ENCODE measurements at regions not wholly inside any gene's neighbourhood (a gene's known extent, or its start where the extent isn't known, plus 50 kb on each side); places are given as distances from the start of the nearest gene placed in this dataset.
A peak's percentile ranks its signal among the peaks of the same experiment; 100 is the strongest.

- H3K4me3 ChIP-seq (ENCODE audit: low read depth, low read length): no peak overlapping the region
- DNase-seq (ENCODE audit: low read depth): no peak
- no peak for TF ChIP-seq CTCF (conservative IDR thresholded peaks at IDR 0.05; ENCODE audit: low read depth, low read length)
These were observed 168.1 kb downstream of the FGF1 start for GRCh38 chr5:142517840-142518239.

GRCh38 chr5:142516732-142517131 is 169.2 kb downstream of the FGF1 start:
- no peak for TF ChIP-seq CTCF (conservative IDR thresholded peaks at IDR 0.05; ENCODE audit: low read depth, low read length)
- no peak overlapping the region for H3K4me3 ChIP-seq (ENCODE audit: low read depth, low read length)
- DNase-seq (ENCODE audit: low read depth): no peak

DNA sequence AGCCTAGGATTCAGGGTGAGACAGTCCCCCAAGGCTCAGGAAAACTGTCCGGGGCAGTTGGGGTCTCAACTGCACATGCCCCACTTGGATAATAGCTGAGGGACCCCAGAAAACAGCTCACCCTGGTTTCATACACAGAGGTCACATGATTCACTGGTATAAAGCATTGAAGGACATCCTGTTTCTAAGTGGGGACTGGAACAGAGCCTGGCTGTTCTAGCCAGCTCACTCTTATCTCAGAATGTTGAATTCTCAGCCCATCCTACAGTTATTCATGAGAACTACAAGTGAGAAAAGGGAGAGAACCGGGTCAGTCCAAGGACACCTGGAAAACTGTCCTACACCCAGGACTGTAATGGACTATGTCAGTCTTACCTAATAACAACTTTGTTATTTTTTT is 170.9 kb downstream of the FGF1 start:
- H3K4me3 ChIP-seq (ENCODE audit: low read depth, low read length): no peak overlapping the region
- DNase-seq (ENCODE audit: low read depth): no peak
- no peak for TF ChIP-seq CTCF (conservative IDR thresholded peaks at IDR 0.05; ENCODE audit: low read depth, low read length)

- DNase-seq (ENCODE audit: low read depth): no peak
- no peak for TF ChIP-seq CTCF (conservative IDR thresholded peaks at IDR 0.05; ENCODE audit: low read depth, low read length)
- no peak overlapping the region for H3K4me3 ChIP-seq (ENCODE audit: low read depth, low read length)
These were observed 171.7 kb downstream of the FGF1 start for GRCh38 chr5:142514196-142514595.

- TF ChIP-seq CTCF (conservative IDR thresholded peaks at IDR 0.05; ENCODE audit: low read depth, low read length): no peak
- no peak overlapping the region for H3K4me3 ChIP-seq (ENCODE audit: low read depth, low read length)
- peak; percentile 90 for DNase-seq (ENCODE audit: low read depth)
These were observed 173.5 kb downstream of the FGF1 start for GRCh38 chr5:142512043-142513042.

GRCh38 chr5:142511358-142511757 is 174.5 kb downstream of the FGF1 start:
- no peak overlapping the region for H3K4me3 ChIP-seq (ENCODE audit: low read depth, low read length)
- no peak for DNase-seq (ENCODE audit: low read depth)
- no peak for TF ChIP-seq CTCF (conservative IDR thresholded peaks at IDR 0.05; ENCODE audit: low read depth, low read length)

DNA sequence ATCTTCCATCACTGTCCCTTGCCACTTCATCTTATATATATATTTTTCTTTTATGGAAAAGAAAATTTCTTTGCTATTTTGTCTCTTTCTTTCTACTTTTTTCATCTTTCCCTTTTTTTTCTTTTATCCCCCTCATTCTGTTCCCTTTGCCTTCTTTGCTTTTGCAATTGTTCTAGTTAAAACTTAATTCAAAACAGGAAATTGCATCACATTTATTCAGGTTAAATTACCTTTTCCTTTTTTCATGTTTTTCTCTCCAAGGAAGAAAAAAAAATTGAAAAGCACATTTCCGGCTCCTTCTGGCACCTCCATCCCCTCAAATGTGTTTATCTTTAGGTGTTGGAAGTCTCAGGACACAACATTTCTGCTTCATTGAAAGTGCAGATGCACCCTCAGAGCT is 176.9 kb downstream of the FGF1 start:
- no peak overlapping the region for H3K4me3 ChIP-seq (ENCODE audit: low read depth, low read length)
- TF ChIP-seq CTCF (conservative IDR thresholded peaks at IDR 0.05; ENCODE audit: low read depth, low read length): no peak
- DNase-seq (ENCODE audit: low read depth): no peak
